Duodenal mucosa (tissue), 2 donors: ENCODE measurements at regions not wholly inside any gene's neighbourhood (a gene's known extent, or its start where the extent isn't known, plus 50 kb on each side); places are given as distances from the start of the nearest gene placed in this dataset.
"Not testable (repeated sequence)": the region's sequence is repeated elsewhere in the genome, so short reads cannot be mapped to it uniquely, and the experiment has no call there.

Experiments
- H3K27ac ChIP-seq: one replicate; pipeline ENCODE4 v1.7.0; 2013; ENCODE audit warnings: low read depth, low read length
- H3K27me3 ChIP-seq, 2 donors: one replicate each; pipeline ENCODE4 v1.7.0; 2013; ENCODE audit warnings: low read length in 2 of 2, control low read depth in 1 of 2; ENCODE audit not compliant: insufficient read depth in 2 of 2, control insufficient read depth in 1 of 2
- H3K36me3 ChIP-seq, 2 donors: one replicate each; pipeline ENCODE4 v1.7.0; 2013; ENCODE audit warnings: low read length in 2 of 2, control low read depth in 1 of 2; ENCODE audit not compliant: insufficient read depth in 2 of 2, control insufficient read depth in 1 of 2
- H3K4me1 ChIP-seq, 2 donors: one replicate each; pipeline ENCODE4 v1.7.0; 2013; ENCODE audit warnings: low read length in 2 of 2, control low read depth in 1 of 2; ENCODE audit not compliant: insufficient read depth in 2 of 2, control insufficient read depth in 1 of 2
- H3K4me3 ChIP-seq, 2 donors: one replicate each; pipeline ENCODE4 v1.7.0; 2013; ENCODE audit warnings: low read length in 2 of 2, low read depth in 1 of 2
- H3K9ac ChIP-seq, 2 donors: one replicate each; pipeline ENCODE4 v1.7.0; 2013; ENCODE audit warnings: low read length in 2 of 2, low read depth in 1 of 2
- H3K9me3 ChIP-seq, 2 donors: one replicate each; pipeline ENCODE4 v1.7.0; 2013; ENCODE audit warnings: low read length in 2 of 2, control low read depth in 1 of 2; ENCODE audit not compliant: control insufficient read depth in 1 of 2

DNA sequence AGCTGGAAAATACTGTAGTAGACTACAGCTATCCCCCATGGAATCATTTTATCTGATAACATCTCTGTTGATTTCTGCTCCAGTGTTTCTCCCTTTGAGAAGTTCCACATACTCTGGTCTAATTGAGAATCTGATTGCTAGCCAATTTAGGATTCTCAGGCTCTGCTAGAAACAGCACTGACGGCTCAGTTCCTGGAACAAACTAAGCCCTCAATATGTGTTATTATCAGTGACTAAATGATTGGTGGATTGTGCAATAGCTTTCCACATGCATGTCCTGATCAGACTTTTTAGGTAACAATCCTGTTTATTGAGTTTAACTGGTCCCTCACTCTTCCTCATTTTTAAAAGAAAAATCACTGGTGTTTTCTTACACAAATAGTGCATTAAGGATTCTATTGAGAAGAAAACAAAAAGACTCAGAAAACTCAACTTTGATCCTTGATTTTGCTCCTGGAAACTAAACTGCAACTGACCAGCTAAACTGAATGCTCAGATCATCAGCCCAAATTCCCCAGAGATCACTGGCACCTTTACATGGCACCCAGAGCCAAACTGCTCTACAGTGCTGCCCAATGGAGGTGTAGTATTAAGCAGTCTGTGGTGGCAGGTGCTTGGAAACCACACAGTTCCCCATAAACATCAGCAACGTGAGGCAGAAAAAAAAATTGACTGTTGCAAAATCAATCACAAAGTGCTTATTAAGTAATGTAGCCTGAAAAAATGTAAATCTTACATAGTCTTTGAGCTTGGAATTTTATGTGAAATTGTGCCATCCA is 423.7 kb downstream of the TOX3 start:
- no peak overlapping the region for H3K9ac ChIP-seq
- H3K4me3 ChIP-seq = no peak overlapping the region
- no peaks in the 10 kb centered on the region for H3K4me1 ChIP-seq
- H3K27me3 ChIP-seq = no peaks in the 10 kb centered on the region
- H3K9me3 ChIP-seq = no peaks in the 10 kb centered on the region
- H3K36me3 ChIP-seq = no peaks in the 10 kb centered on the region
- H3K27ac ChIP-seq = no peak overlapping the region

DNA sequence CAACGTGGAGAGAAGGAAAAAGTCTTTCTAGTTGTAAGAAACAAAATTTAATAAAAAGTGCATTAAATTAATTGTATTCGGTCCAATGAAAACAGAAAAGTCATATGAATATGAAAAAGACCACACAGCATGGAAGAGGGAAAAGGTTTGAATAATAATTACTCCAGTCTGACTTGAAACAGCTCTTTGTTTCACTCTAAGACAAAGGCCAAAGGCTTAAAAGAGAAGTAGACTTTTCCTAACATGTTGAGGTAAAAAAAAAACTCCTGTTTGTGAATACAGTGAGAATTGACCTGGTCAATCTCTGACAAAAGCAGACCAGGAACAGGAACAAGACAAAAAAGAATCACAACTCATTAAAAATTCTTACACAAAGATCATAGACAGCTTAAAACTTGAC is 429.8 kb downstream of the TOX3 start:
- Histone ChIP-seq H3K4me1 (peaks cover 0 to 12% of the 10 kb centered on the region in 2 donors), H3K9me3 (no peaks in the 10 kb centered on the region), H3K27me3 (no peaks in the 10 kb centered on the region), H3K4me3 (no peak overlapping the region), H3K9ac (no peak overlapping the region), H3K27ac (no peak overlapping the region), H3K36me3 (no peaks in the 10 kb centered on the region)

DNA sequence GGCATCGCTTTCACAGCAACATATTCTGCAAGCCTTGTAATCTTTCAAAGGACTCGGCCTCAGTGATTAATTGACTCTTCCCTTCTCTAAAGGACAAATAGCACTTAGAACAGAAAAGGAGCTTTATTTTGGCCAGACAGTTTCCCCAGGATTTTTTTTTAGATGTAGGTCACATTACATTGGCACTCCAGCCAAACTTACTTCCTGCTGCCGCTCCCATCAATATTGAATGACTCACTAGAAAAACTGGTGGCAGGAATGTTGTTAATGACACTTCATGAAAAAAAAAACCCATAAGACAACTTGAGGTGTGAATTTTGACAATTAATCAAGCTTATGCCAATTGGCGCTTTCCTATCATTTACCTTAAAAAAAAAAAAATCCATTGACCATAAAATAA is 432.6 kb downstream of the TOX3 start:
- H3K27me3 ChIP-seq = no peaks in the 10 kb centered on the region
- H3K36me3 ChIP-seq = no peaks in the 10 kb centered on the region
- no peak overlapping the region for H3K4me3 ChIP-seq
- no peak overlapping the region for H3K27ac ChIP-seq
- H3K4me1 ChIP-seq = peaks cover 0 to 12% of the 10 kb centered on the region in 2 donors
- H3K9me3 ChIP-seq = no peaks in the 10 kb centered on the region
- H3K9ac ChIP-seq = no peak overlapping the region

DNA sequence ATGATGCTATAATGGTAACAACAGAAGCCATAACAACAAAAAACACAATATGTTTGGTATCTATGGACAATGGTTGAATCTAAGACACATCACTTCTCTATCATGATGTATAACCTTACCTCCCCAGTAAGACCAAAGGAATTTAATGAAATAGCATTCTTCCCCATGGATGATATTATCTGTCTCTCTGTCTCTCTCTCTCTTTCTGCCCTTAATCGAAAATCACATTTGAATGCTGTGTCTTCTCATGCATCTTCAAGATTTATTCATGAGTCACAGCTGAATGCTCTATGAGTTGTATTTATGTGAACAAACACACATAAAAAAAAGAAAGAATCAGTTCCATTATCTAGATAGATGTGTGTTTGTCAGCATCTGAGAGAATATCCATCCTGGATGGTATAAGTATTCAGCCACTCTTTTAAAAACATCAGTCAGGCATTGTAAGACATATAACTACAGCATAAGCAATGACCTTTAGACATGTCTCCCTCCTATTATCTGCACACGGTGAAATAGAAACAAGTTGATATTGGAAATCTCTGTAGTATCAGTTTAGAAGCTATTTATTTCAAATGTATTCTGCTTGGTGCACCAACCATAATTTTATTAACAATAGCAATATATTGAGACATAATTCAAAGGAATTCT is 433.3 kb downstream of the TOX3 start:
- H3K36me3 ChIP-seq = no peaks in the 10 kb centered on the region
- no peak overlapping the region for H3K4me3 ChIP-seq
- H3K9ac ChIP-seq = no peak overlapping the region
- no peak overlapping the region for H3K27ac ChIP-seq
- H3K27me3 ChIP-seq = no peaks in the 10 kb centered on the region
- H3K4me1 ChIP-seq = peaks cover 0 to 12% of the 10 kb centered on the region in 2 donors
- H3K9me3 ChIP-seq = no peaks in the 10 kb centered on the region

DNA sequence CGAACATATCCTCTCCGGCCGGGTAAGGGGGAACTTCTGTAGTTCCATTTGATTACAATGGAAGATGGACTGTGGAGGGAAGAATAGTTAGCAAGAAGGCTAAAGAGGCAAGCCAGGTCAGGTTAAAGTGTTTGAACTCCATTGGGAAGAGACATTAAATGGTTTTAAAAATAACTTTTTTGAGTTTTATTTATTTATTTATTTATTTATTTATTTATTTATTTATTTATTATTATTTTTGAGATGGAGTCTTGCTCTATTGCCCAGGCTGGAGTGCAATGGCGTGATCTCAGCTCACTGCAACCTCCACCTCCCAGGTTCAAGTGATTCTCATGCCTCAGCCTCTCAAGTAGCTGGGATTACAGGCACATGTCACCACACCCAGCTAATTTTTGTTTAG is 441.9 kb downstream of the TOX3 start:
- not testable (repeated sequence) for H3K4me3 ChIP-seq, H3K27ac ChIP-seq, H3K27me3 ChIP-seq, H3K9ac ChIP-seq, H3K36me3 ChIP-seq, H3K9me3 ChIP-seq, H3K4me1 ChIP-seq

DNA sequence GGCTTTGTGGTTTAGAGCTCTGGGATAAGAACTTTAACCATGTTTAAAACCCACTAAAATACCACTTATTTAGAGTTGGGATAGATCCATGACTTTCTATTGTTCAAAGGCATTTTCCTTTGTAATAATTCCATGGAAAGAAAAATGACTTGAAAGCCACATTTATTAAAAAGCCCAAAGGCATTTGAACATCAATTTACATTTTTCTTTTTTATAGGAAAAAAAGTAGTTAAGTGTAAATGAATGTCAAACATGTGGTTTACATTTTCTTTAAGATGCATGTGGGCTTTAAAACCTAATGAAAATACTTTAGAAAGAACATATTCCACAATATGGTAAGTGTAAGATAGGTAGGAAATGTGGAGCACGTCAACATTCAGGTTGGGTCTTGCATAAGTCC is 443.2 kb downstream of the TOX3 start:
- no peak overlapping the region for H3K27ac ChIP-seq
- H3K27me3 ChIP-seq = no peaks in the 10 kb centered on the region
- no peak overlapping the region for H3K9ac ChIP-seq
- no peak overlapping the region for H3K4me3 ChIP-seq
- H3K36me3 ChIP-seq = no peaks in the 10 kb centered on the region
- no peaks in the 10 kb centered on the region for H3K9me3 ChIP-seq
- H3K4me1 ChIP-seq = peaks cover 3 to 14% of the 10 kb centered on the region in 2 donors

DNA sequence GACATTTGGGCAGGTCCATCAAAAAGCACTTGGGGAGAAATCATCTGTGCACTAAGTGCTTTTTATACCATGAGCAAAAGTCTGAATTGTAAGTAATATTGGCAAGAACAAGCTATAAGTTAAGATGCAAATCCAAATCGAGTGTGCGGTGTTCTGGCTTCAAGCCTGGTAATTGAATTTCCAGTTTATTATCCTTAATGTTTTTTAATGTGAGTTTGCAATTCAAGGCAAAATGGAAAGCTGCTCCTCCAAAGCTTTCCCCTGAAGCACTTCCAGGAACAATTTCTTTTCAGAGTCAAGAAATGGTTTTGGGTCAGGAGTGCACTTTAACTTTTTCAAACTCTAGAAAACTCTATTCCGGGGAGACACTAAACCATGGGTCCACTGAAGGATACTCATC is 445.7 kb downstream of the TOX3 start:
- H3K9me3 ChIP-seq = no peaks in the 10 kb centered on the region
- H3K27me3 ChIP-seq = no peaks in the 10 kb centered on the region
- H3K36me3 ChIP-seq = no peaks in the 10 kb centered on the region
- no peak overlapping the region for H3K4me3 ChIP-seq
- H3K4me1 ChIP-seq = peaks cover 3 to 20% of the 10 kb centered on the region in 2 donors
- no peak overlapping the region for H3K9ac ChIP-seq
- H3K27ac ChIP-seq = no peak overlapping the region

DNA sequence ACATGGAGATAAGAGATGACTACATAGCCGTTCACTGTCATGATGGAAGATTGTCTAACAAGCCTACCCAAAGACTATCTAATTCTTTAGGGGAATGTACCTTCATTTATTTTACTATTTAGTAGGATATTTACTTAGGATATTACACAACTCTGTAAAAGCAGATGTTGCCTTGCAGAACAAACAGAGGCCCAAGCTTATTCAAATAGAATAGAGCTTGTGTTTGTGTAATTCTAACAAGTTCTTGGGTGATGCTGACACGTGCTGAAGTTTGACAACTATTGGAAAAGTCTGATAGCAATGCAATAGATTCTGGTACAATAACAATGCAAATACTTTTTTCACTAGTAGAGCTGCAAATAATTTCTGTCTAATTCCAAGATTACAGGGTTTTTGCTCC is 447.6 kb downstream of the TOX3 start:
- H3K36me3 ChIP-seq = no peaks in the 10 kb centered on the region
- no peaks in the 10 kb centered on the region for H3K9me3 ChIP-seq
- peaks cover 3 to 24% of the 10 kb centered on the region in 2 donors for H3K4me1 ChIP-seq
- H3K4me3 ChIP-seq = no peak overlapping the region
- no peaks in the 10 kb centered on the region for H3K27me3 ChIP-seq
- H3K9ac ChIP-seq = no peak overlapping the region
- H3K27ac ChIP-seq = no peak overlapping the region

DNA sequence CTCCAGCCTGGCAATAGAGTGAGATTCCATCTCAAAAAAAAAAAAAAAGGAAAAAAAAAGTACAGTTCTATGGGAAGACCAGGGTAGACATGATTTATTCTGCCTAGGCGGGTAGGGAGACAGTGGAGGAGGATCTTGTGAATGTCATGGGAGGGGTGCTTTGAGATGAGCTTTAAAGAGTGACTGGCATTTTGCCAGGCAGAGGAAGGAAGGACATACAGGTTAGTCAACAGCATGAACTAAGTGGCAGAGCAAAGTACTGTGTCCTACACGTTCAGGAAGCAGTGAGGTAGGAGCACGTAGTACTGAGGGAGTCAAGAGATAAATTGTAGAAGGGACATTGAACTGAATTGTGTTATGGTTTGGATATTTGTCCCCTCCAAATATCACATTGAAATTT is 451.5 kb downstream of the TOX3 start:
- Histone ChIP-seq H3K36me3 (no peaks in the 10 kb centered on the region), H3K27ac (no peak overlapping the region), H3K9me3 (no peaks in the 10 kb centered on the region), H3K27me3 (no peaks in the 10 kb centered on the region), H3K9ac (no peak overlapping the region), H3K4me1 (peaks cover 3 to 24% of the 10 kb centered on the region in 2 donors), H3K4me3 (no peak overlapping the region)

DNA sequence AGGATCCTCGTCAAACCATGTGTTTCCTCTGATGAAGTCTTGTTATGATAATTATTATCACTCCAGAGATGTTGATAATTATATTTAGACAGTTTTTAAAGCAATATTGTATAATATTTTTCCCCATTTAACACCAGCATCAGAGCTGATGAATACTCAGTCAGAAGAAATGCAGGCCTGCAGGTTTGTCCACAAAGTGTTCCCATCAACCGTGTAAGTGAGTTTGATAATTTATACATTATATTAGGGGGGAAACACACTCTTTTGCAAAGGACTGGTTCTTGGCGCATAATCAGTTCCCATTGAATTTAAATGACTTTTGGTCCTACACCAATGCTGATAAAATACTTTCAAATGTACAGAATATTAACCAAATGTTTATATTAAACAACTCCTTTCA is 454.8 kb downstream of the TOX3 start:
- H3K27ac ChIP-seq = no peak overlapping the region
- no peak overlapping the region for H3K9ac ChIP-seq
- H3K27me3 ChIP-seq = no peaks in the 10 kb centered on the region
- no peaks in the 10 kb centered on the region for H3K9me3 ChIP-seq
- no peaks in the 10 kb centered on the region for H3K36me3 ChIP-seq
- H3K4me1 ChIP-seq = peaks cover 0 to 5% of the 10 kb centered on the region in 2 donors
- H3K4me3 ChIP-seq = no peak overlapping the region
